Testis (tissue), 2 donors: ENCODE measurements at regions not wholly inside any gene's neighbourhood (a gene's known extent, or its start where the extent isn't known, plus 50 kb on each side); places are given as distances from the start of the nearest gene placed in this dataset.

Experiments
- CTCF ChIP-seq, 3 experiments: fragments of 450-650 bp in 2 of 3; fragments of 200-600 bp in 1 of 3; sonication (generic) in 1 of 3; IDR thresholded peaks; one replicate each; pipeline ENCODE4 v1.5.1; 2016 to 2019; ENCODE audit warnings: antibody characterized with exemption in 3 of 3, mild to moderate bottlenecking in 2 of 3, moderate library complexity in 1 of 3
- POLR2A ChIP-seq: fragments of 450-650 bp; IDR thresholded peaks from one replicate; pipeline ENCODE4 v1.6.1; 2017; ENCODE audit warnings: antibody characterized with exemption, mild to moderate bottlenecking, moderate library complexity

- TF ChIP-seq CTCF (IDR thresholded peaks at IDR 0.05) (no peak), POLR2A (no peak)
Measured at GRCh38 chr10:28442403-28442802, 90.5 kb upstream of the WAC start.
